Stimulated activated CD4-positive, alpha-beta T cell treated with anti-CD3 and anti-CD28 coated beads, TNF-alpha, amount 100 ng/mL, for 24 hours (primary cell): ENCODE measurements at regions not wholly inside any gene's neighbourhood (a gene's known extent, or its start where the extent isn't known, plus 50 kb on each side); places are given as distances from the start of the nearest gene placed in this dataset.

Experiments used
- DNase-seq, 3 experiments: peaks; one replicate each; pipeline ENCODE4 v3.0.0-alpha.2; 2020; ENCODE audit warnings: low read depth in 3 of 3

DNA sequence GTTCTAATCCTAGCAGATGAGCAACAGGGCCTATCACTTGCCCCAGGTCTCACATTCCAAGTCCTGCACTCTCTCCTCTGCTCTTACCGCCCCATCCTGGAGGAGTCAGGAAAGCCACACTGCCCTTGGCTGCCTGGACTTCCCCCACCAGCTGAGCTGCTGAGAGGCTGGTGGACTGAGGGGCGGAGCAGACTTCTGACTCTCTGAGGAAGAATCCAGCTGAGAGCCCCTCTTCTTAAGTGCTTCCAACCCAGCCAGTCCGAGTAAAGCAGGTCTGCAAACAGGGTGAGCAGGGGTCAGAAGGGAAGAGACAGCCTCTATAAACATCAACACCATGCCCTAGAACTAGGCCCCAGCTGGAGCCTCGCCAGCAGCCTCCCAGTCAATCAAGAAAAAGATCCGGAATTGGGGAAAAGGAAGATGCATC, 92.4 kb upstream of the TMEM72 start:
- DNase-seq: no peak

DNA sequence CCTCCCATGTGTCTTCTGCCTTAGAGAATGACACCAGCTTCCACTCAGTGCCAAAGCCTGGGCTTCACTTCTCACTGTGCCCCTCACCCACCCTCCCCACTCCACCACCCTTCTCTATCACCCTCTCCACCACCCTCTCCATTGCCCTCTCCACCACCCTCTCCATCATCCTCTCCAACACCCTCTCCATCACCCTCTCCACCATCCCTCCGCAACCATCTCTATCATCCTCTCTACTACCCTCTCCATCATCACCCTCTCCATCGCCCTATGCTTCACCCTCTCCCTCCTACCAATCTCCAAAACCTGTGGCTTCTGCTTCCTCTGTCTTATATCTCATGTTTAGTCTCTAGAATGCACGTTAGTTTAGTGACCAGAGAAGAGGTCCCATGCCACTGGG, 91.0 kb upstream of the TMEM72 start:
- no peak for DNase-seq

DNA sequence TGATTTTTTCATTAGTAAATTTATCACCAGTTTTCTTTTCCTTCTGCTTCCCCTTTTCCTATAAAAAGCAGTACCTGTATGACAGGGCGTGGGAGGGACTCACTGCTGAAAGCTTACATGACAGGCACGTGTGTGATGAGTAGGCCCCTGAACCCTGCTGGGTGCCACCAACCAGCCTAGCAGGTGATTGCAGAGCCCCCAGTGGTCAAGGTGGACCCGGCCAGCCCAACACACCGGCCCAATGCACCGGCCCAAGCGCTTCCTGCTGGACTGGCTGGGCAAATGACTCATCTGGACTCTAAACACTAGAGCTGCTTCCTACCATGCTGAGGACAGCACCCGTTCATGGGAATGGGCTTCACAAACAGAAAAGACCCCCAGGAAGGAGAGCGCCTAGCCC, 89.8 kb upstream of the TMEM72 start:
- DNase-seq: no peak

DNA sequence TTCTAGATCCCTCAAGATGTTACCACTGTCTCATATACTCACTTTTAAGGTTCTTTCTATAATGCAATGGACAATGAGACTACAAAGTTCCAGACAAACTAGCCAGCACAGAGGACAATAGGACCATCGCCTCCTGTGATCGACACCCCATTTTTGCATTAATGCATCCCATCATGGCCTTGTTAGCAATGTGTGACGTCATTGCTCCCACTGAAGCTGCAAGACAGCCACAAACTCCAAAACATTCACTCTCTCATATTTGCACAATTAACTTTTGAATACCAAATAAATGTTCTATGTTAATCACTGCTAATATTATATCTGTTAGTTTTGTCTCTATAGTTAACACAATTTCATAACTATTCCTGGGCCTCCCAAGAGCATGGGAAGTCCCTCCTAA, 88.8 kb upstream of the TMEM72 start:
- no peak for DNase-seq

DNA sequence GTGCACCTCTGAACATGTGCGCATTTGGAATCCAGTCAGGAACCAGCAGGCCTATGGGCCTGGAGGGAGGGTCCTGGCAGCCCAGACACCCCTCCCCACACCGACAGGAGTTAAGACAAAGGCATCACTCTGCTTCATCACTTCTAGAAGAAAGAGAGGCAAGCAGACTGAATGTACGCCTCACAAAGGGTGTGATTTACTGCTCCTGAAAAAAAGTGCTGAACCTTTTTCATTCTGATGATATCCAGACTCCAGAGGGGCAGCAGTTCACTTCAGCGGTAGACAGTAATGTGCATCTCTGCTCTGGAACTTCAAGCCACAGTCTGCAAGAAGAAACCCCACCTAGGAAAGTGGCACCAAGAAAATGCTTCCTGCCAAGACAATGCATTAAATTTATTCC, 88.2 kb upstream of the TMEM72 start:
- no peak for DNase-seq

DNA sequence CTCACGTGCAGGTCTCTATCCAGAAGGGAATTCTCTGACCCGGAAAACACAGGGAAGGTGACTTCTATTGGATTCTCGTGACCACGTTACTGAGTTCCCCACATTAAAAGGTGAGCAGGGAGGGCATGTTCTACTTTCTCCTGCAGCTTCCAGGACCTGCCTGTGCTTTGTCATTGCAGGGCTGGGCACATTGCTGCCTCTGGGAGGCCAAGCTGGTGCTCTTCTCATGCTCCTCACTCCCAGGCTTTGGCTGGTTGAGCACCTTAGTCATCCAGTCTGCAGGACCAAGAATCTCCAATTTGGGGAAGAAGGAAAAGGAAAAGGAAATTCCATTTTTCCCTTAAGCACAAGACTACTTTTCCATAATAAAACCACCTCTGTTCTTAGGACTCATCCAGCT, 86.5 kb upstream of the TMEM72 start:
- no peak for DNase-seq

DNA sequence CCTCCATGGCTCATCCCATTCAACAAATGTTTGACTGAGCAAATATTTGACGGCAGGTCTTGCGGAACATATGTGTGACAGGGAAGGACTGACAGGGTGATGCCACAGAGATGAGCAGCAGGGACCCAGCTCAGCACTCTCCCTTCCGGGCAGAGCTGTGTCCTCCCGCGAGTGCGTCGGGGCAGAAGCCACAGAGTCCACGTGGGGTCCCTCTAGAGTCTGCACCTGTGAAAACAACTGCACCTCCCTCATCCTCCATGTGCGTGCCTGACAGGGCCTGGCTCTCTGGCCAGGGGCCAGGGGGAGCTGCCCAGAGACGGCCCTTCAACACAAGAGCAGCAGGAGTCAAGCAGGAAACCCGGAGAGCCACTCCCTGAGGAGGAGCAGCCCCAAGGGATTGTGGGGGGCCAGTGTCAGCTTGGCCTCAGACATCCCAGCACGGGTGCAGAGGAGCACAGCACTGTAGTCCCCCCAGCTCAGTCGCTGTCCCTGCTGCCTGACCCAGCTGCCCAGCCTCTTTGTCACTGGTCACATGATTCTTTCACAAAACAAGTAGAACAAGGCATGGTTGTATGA, 83.6 kb upstream of the TMEM72 start:
- no peak for DNase-seq

DNA sequence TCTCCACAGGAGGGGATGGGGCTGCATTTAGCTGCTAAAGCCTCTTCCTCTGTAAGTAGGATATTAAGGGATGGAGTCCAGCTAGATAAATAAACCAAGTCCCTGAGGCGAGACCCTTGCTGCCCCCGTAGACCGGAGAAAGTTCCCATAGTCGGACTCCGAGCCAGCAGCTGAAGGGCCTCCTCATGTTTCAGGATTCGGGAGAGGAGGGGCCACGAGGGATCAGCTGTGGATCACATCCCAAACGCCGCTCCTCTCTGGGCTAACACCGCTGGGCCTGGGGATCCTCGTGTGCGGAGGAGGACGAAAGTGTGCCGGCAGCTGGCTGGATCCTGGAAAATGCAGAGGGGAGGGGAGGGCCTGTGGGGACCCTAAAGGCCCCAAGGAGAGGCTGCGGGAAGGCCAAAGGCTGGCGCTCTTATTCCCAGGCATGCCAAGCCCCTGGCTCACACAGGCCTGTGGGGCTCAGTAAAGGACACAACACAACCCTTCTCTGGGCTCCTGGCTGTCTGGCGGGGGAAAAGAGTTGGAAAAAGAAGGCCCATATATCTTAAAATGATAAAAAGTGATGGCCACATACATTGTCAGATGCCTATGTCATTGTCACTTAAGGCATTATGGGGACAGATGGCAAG, 82.5 kb upstream of the TMEM72 start:
- no peak for DNase-seq

DNA sequence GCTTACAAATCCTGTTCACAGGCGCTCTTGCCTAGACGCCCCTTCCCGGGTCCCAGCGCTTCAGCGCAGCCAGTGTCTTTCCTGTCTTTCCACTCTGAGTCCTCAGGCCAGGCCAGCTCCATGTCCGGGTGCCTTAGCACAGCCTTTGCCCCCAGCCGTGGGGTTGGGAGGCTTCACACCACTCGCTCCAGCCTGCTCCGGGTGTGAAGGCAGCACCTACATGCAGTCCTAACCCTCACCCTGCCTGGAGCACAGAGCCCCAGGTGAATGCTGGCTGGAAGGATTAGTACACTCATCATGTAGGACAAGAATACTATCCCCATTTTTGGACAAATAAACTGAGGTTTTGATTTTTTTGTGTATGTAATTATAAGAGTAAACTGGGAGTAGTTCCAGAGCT, 81.7 kb upstream of the TMEM72 start:
- no peak for DNase-seq

DNA sequence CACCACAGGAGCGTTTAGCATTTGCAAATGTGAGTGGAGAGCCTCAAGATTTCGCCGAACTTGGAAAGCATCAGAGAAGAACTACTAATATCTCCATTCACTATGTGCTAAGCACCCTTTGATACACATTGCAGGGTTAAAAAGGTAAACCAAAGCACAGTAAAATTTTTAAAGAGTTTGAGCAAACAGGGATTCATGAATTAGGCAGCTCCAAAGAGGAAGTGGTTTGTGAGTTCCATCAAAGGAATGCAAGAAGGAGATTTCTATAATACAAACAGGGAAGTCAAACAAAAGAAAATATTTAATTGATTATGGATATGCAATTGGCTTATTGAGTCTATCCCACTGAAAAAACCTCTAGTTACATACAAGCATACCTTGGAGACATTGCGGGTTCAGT, 81.1 kb upstream of the TMEM72 start:
- no peak for DNase-seq

DNA sequence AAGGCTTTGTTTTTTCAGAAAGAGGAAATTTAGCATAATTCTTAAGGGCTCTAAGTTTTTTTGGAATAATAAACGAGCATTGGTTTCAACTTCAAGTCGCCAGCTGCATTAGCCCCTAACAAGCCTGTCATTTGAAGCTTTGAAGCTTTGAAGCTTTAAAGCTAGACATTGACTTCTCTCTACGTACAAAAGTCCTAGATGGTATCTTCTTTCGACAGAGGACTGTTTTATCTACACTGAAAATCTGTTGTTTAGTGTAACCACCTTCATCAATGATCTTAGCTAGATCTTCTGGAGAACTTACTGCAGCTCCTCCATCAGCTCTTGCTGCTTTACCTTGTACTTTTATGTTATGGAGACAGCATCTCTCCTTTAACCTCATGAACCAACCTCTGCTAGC, 79.6 kb upstream of the TMEM72 start:
- no peak for DNase-seq

DNA sequence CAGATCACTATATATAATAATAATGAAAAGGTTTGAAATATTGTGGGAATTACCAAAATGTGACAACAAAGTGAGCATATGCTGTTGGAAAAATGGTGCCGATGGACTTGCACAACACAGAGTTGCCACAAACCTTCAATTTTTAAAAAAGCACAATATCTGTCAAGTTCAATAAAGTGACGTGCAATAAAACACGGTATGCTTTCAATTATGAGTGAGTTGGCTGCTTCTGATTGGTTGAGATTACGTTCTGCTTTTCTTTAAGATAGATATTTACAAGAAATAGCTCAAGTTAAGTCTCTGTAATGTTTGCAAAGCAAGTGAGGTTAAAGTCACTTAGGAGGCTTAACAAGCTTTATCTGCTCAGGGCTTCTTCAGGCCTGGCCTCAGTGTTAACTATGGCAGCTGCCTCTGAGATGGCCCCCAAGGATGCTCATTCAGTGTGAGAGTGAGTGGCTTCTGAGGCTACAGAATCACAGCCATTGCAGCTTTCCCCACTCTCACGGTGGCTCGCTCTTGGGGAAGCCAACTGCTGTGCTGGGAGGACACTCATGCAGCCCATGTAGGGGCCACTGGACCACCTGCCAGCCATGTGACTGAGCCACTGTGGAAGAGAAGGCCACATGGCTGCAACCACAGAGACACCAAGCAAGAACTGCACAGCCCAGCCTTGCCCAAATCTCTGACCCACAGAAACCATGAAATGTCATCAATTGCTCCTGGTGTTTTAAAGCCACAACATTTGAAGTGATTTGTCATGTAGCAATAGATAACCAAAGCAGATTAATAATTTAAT, 78.3 kb upstream of the TMEM72 start:
- no peak for DNase-seq

DNA sequence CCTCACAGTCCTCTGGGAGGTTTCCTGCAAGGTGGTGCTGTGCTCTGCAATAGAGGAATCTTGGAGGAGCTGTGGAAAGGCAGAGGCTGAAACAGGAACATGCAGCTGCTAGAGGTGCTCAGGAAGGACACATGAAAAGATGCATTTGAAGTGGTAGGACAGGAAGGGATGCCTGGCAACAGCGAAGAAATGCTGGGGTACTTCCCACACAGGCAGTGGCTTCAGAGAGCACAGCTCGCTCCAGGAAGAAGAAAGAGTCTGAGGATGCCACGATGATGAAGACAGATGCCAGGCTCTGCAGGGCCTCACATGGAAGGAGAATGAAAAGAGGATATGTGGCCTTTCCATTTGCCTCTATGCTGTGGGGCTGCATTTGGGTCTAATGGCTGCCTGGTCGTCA, 77.0 kb upstream of the TMEM72 start:
- no peak for DNase-seq

DNA sequence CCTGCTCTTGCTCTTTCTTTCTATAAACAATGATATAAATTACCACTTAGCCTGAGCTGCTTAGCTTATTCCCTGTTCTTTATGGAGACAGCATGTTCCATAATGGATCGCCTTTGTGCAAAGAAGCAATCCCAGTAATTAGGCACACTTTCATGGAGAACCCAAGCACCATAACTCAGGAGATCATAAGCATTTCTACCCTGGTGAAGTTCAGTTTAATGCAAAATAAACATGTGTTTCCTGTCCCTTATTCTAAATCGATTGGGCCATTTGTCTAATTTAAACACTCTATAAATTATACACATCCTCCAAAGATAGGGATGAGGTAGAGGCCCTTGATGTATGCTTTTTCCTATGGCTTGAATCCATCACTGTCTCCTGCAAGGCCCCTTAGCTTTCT, 75.8 kb upstream of the TMEM72 start:
- DNase-seq: no peak

DNA sequence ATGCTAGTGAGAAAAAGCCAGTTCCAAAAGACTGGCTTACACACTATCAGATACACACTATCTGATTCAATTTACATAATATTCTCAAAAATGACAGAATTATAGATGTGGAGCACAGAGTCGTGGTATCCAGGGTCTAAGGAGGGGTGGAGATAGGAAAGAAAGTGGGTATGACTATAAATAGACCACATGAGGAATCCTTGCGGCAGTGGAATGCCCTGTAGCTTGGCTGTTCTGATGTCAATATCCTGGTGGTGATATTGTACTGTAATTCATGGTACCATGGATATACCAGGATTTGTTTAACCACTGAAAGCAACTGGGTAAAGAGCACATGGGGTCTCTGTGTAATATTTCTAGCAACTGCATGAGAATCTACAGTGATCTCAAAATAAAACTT, 67.7 kb upstream of the TMEM72 start:
- no peak for DNase-seq

DNA sequence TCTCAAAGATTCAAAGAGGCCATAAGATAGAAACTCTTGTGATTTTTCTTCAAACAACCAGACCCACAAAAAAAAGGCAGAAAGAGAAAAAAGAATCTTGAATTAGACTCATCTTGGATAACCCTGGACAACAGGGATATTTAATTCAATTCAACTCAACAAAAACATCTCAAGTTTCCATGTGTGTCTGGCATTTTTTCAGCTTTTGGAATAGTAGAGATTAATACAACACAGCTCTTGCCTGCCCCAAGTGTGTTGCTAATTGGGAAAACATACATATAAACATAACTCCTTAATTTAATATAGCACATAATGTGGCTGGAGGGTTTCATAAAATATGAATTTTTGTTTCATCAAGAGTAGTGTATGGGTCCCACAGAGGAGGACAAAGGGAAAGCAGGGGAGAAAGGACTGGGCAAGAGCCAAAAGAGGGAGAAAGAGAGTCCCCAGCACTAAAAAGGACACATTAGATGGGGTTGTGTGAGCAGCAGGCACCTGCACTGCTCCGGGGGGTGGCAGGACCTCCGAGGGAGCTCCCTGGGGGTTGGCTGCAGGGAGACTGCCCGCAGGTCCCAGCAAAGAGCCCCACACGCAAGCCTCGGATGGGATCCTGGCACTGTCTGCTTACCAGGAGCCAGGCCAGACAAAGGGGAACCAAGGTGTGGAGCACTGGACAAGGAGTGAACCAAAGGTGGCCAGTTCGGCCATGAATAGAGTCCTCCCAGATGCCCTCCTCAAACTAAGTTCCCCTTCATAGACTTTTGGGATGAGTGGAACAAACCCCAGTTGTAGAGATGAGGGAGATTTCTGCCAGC, 65.6 kb upstream of the TMEM72 start:
- DNase-seq: no peak

DNA sequence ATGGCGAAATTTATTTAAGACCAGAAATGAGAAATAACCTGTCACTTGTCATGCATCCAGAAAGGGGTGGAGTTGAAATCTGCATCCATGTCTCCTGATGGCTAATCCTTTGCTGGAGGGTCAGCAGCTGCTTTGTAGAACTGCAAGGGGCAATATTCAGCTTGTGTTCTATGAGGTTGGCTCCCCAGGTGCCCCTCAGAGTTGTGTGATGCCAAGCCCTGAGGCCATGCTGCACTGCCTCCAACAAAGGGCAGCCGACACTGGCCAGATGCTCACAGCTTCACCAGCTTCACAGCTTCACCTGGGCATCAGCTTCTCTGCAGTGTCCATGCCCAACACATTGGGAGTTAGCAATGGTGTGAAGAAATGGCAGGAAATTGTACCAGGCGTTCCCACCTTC, 64.0 kb upstream of the TMEM72 start:
- no peak for DNase-seq

DNA sequence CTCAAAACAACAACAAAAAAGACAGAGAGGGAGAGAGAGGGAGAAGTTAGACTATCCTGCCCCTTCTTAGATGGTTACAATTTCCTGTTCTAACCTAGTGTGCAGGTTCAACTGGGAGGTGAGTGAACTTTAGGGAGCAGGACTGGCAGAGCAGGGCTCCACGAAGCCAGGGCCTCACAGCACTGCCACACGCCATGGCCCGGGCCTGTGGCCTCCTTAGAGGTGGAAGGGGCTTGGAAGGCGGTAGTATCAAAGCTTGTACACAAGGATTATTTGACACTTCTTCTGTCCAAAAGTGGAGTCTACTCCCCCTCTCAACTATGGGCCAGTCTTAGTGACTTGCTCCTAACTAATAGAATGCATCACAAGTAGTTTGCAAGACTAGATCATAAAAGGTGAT, 62.9 kb upstream of the TMEM72 start:
- DNase-seq: no peak

DNA sequence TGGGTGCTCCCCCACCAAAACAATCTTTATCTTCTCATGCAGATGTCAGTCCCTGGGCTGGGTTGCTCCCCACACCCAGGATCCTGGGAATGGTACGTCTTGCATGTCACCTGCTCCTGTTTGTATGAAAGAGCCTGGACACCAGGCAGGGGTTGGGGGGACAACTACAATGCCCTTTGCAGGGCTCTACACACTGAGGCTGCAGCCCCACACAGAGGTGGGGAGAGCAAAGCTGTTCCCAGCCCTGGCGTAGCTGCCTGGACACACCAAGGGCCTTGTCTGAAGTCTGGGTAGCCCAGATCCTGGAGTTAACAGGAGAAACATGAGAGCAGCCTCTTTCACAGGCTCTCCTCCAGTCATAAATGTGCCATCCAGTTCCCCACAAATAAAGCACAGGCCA, 61.2 kb upstream of the TMEM72 start:
- no peak for DNase-seq

DNA sequence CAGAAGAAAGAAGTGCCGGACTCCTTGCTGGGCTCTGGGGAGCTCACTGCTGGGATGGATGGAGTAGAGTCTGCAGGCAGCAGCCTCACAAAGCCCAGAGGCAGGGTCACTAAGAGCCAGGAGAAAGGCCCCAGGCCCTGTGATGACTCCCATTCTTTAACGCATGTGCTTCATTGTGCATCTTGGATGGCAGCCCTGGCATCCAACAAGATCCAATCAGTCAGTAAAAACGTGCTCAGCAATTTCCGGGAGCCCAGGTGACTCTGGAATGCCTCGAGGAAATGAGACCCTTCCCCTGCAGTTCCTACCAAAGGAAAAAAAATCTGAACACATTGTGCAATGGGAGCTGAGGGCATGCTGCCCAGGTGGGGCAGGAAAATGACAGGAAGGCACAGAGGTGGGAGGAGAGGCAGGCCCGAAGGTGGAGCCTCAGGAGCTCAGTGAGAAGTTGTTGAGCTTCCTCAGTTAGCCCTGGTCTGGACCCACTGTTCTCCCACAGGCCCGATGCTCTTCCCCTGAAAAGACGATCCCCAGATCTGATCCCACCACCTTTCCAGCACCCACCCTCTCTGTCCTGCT, 60.7 kb upstream of the TMEM72 start:
- DNase-seq: no peak

DNA sequence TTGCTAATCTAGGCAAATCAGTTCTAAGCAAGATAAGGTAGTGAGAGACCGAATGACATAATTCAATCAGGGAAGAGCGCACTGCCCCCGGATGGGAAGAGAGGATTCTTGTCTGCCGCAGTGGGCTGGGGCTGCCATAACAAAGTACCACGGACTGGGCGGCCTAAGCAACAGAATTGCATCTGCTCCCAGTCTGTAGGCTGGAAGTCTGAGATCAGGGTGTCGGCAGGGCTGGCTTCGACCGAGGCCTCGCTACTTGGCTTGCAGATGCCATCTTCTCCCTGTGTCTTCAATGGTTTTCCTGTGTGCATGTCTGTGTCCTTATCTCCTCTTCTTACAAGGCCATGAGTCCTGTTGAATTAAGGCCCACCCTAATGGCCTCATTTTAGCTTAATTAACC, 59.7 kb upstream of the TMEM72 start:
- no peak for DNase-seq

DNA sequence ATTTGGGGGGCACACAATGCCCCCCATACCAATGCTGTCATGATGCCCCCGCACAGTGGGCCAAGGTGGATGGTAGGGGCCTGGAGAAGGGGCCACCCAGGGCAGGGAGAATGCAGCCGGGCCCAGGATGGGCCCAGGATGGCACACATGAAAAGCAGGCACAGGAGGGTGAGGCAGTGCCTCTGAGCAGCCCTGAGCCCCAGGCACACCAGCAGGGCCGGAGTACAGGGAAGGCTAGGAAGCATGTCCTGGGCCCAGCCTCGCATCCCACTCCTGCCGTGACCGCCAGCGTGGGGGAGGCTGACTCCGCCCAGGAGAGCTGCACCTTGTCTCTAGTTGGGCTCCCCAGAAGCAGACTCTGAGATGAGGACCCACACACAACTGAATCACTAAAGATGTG, 59.3 kb upstream of the TMEM72 start:
- DNase-seq: no peak
